ENCODE measurements at regions not wholly inside any gene's neighbourhood (a gene's known extent, or its start where the extent isn't known, plus 50 kb on each side); places are given as distances from the start of the nearest gene placed in this dataset.

GRCh38 chr2:120606931-120607330, 128.7 kb upstream of the GLI2 start:
- no peak for DNase-seq (ENCODE audit: low read depth in 2 of 2)

GRCh38 chr2:120607506-120607905, 128.2 kb upstream of the GLI2 start:
- DNase-seq (ENCODE audit: low read depth in 2 of 2) = no peak

- DNase-seq (ENCODE audit: low read depth in 2 of 2) = no peak
Observed at GRCh38 chr2:120607996-120608395, 127.7 kb upstream of the GLI2 start.

- no peak for DNase-seq (ENCODE audit: low read depth in 2 of 2)
Observed at GRCh38 chr2:120609826-120610395, 125.8 kb upstream of the GLI2 start.

GRCh38 chr2:120611016-120611415, 124.7 kb upstream of the GLI2 start:
- DNase-seq (ENCODE audit: low read depth in 2 of 2) = no peak

- DNase-seq (ENCODE audit: low read depth in 2 of 2) = no peak
Observed at GRCh38 chr2:120611961-120612360, 123.7 kb upstream of the GLI2 start.

GRCh38 chr2:120612471-120612870, 123.2 kb upstream of the GLI2 start:
- DNase-seq (ENCODE audit: low read depth in 2 of 2) = no peak

GRCh38 chr2:120612931-120613330, 122.7 kb upstream of the GLI2 start:
- no peak for DNase-seq (ENCODE audit: low read depth in 2 of 2)

GRCh38 chr2:120613742-120614571, 121.7 kb upstream of the GLI2 start:
- DNase-seq (ENCODE audit: low read depth in 2 of 2) = no peak

GRCh38 chr2:120614901-120615300, 120.8 kb upstream of the GLI2 start:
- DNase-seq (ENCODE audit: low read depth in 2 of 2) = no peak

GRCh38 chr2:120616261-120616660, 119.4 kb upstream of the GLI2 start:
- DNase-seq (ENCODE audit: low read depth in 2 of 2) = no peak

- DNase-seq (ENCODE audit: low read depth in 2 of 2) = no peak
Observed at GRCh38 chr2:120617055-120617454, 118.6 kb upstream of the GLI2 start.

GRCh38 chr2:120618830-120619229, 116.8 kb upstream of the GLI2 start:
- no peak for DNase-seq (ENCODE audit: low read depth in 2 of 2)

- no peak for DNase-seq (ENCODE audit: low read depth in 2 of 2)
Observed at GRCh38 chr2:120619579-120619978, 116.1 kb upstream of the GLI2 start.

GRCh38 chr2:120620025-120620793, 115.5 kb upstream of the GLI2 start:
- no peak for DNase-seq (ENCODE audit: low read depth in 2 of 2)

GRCh38 chr2:120622159-120622869, 113.4 kb upstream of the GLI2 start:
- no peak for DNase-seq (ENCODE audit: low read depth in 2 of 2)

- no peak for DNase-seq (ENCODE audit: low read depth in 2 of 2)
Observed at GRCh38 chr2:120622886-120623753, 112.5 kb upstream of the GLI2 start.

GRCh38 chr2:120624061-120624737, 111.5 kb upstream of the GLI2 start:
- DNase-seq (ENCODE audit: low read depth in 2 of 2) = no peak

GRCh38 chr2:120624738-120625446, 110.8 kb upstream of the GLI2 start:
- no peak for DNase-seq (ENCODE audit: low read depth in 2 of 2)

Data from stimulated activated CD8-positive, alpha-beta memory T cell treated with anti-CD3 and anti-CD28 coated beads, Interleukin-7, amount 100 ng/mL, for 1 hour (primary cell).